Astrocyte (in vitro differentiated cells and primary cell): ENCODE measurements at regions not wholly inside any gene's neighbourhood (a gene's known extent, or its start where the extent isn't known, plus 50 kb on each side); places are given as distances from the start of the nearest gene placed in this dataset.

Source experiments
- CTCF ChIP-seq: IDR thresholded peaks from 2 replicates; pipeline ENCODE4 v1.5.1; 2011; ENCODE audit warnings: low read depth, mild to moderate bottlenecking, inconsistent platforms, low read length, moderate library complexity; ENCODE audit not compliant: insufficient read depth
- EZH2 ChIP-seq: IDR thresholded peaks from 2 replicates; pipeline ENCODE4 v1.6.1; 2012; ENCODE audit warnings: mild to moderate bottlenecking, low read length, inconsistent platforms; ENCODE audit not compliant: insufficient read depth

- TF ChIP-seq CTCF: no peak
- no peak for TF ChIP-seq EZH2
These were observed 248.8 kb downstream of the RDH14 start for GRCh38 chr2:18311420-18312195.
